GM18873 (cell line): ENCODE measurements at regions not wholly inside any gene's neighbourhood (a gene's known extent, or its start where the extent isn't known, plus 50 kb on each side); places are given as distances from the start of the nearest gene placed in this dataset.

Source experiments
- ATAC-seq: cut with Tn5 transposase; IDR thresholded peaks from one replicate; pipeline ENCODE4 v1.9.1; 2021; ENCODE audit warnings: mild to moderate bottlenecking, moderate library complexity, moderate number of reproducible peaks; ENCODE audit not compliant: unreplicated experiment, low FRiP score

- ATAC-seq: no peak
Measured at GRCh38 chr5:30034870-30035269, 1158.6 kb upstream of the CDH6 start.

GRCh38 chr5:30030101-30030500, 1163.4 kb upstream of the CDH6 start:
- ATAC-seq: no peak

- no peak for ATAC-seq
Measured at GRCh38 chr5:30001826-30002225, 1191.7 kb upstream of the CDH6 start.

GRCh38 chr5:30000231-30000630, 1193.3 kb upstream of the CDH6 start:
- ATAC-seq: no peak

- no peak for ATAC-seq
Measured at GRCh38 chr5:29995154-29995553, 1198.3 kb upstream of the CDH6 start.

GRCh38 chr5:29994519-29994918, 1199.0 kb upstream of the CDH6 start:
- ATAC-seq: no peak

- no peak for ATAC-seq
Measured at GRCh38 chr5:29993286-29993685, 1200.2 kb upstream of the CDH6 start.

- ATAC-seq: no peak
Measured at GRCh38 chr5:29992248-29992647, 1201.2 kb upstream of the CDH6 start.

GRCh38 chr5:29990681-29991080, 1202.8 kb upstream of the CDH6 start:
- ATAC-seq: no peak

GRCh38 chr5:29984156-29984540, 1209.3 kb upstream of the CDH6 start:
- no peak for ATAC-seq

GRCh38 chr5:29983528-29984155, 1209.8 kb upstream of the CDH6 start:
- no peak for ATAC-seq

GRCh38 chr5:29982457-29982856, 1211.0 kb upstream of the CDH6 start:
- no peak for ATAC-seq

GRCh38 chr5:29972597-29972996, 1220.9 kb upstream of the CDH6 start:
- ATAC-seq: no peak

GRCh38 chr5:29963956-29964355, 1229.5 kb upstream of the CDH6 start:
- no peak for ATAC-seq

- no peak for ATAC-seq
Measured at GRCh38 chr5:29960323-29960722, 1233.2 kb upstream of the CDH6 start.

GRCh38 chr5:29950416-29951145, 1242.9 kb upstream of the CDH6 start:
- ATAC-seq: no peak

- ATAC-seq: no peak
Measured at GRCh38 chr5:29949301-29949872, 1244.1 kb upstream of the CDH6 start.

GRCh38 chr5:29944327-29944726, 1249.2 kb upstream of the CDH6 start:
- no peak for ATAC-seq

- no peak for ATAC-seq
Measured at GRCh38 chr5:29942089-29942488, 1251.4 kb upstream of the CDH6 start.

- ATAC-seq: no peak
Measured at GRCh38 chr5:29939988-29940387, 1253.5 kb upstream of the CDH6 start.

- no peak for ATAC-seq
Measured at GRCh38 chr5:29935371-29935770, 1258.1 kb upstream of the CDH6 start.

- no peak for ATAC-seq
Measured at GRCh38 chr5:29930316-29930715, 1263.2 kb upstream of the CDH6 start.
